A549 (cell line): ENCODE measurements at regions not wholly inside any gene's neighbourhood (a gene's known extent, or its start where the extent isn't known, plus 50 kb on each side); places are given as distances from the start of the nearest gene placed in this dataset.

Experiments used
- ATAC-seq, 2 experiments: fragments of 200-7000 bp in 1 of 2; fragments of >200 bp in 1 of 2; cut with Nextera tagmentation in 1 of 2; cut with Tn5 transposase in 1 of 2; 3 replicates each; pipeline versions ENCODE4 v1.8.0 to v1.9.1; 2018 to 2020; ENCODE audit warnings: mild to moderate bottlenecking in 1 of 2, moderate library complexity in 1 of 2
- CTCF ChIA-PET: fragments of 300-600 bp; sonication (Branson Sonifier 250); formaldehyde crosslinking; extraction: SDS; loops from one replicate; lab custom pipeline; 2021; ENCODE audit warnings: antibody characterized with exemption, inconsistent platforms; lab: Yijun Ruan, JAX
- POLR2A ChIA-PET: fragments of 350-600 bp; formaldehyde crosslinking; extraction: SDS; loops from one replicate; lab custom pipeline; 2021; ENCODE audit warnings: antibody characterized with exemption, inconsistent platforms; lab: Yijun Ruan, JAX
- DNase-seq, 2 experiments: peaks; one replicate each; pipeline versions ENCODE4 v3.0.0 to v3.0.0-alpha.2; 2011 to 2016; ENCODE audit warnings: low read depth in 1 of 2, low spot score in 1 of 2
- FAIRE-seq: peaks from 2 replicates; lab custom pipeline; 2011; peaks lifted over from hg19 to GRCh38; lab: Jason Lieb, UNC
- H3K27ac ChIP-seq, 2 experiments: fragments of >200 bp; sonication (Bioruptor Twin); formaldehyde crosslinking; 3 replicates each; pipeline ENCODE4 v1.5.1; 2016 to 2017
- H3K4me1 ChIP-seq: fragments of >200 bp; sonication (Bioruptor Twin); formaldehyde crosslinking; 3 replicates; pipeline ENCODE4 v1.6.1; 2016
- H3K4me2 ChIP-seq: fragments of >200 bp; sonication (Bioruptor Twin); formaldehyde crosslinking; 3 replicates; pipeline ENCODE4 v1.6.1; 2016
- H3K4me3 ChIP-seq: fragments of >200 bp; sonication (Bioruptor Twin); formaldehyde crosslinking; 3 replicates; pipeline ENCODE4 v1.5.1; 2016
- H3K9me3 ChIP-seq: fragments of >200 bp; sonication (Bioruptor Twin); formaldehyde crosslinking; 3 replicates; pipeline ENCODE4 v1.6.1; 2016
- CBX2 ChIP-seq: fragments of 200-600 bp; sonication (generic); IDR thresholded peaks from 2 replicates; pipeline ENCODE4 v1.6.1; 2016; ENCODE audit warnings: low read depth, mild to moderate bottlenecking, borderline replicate concordance
- CBX8 ChIP-seq: fragments of 200-600 bp; sonication (generic); IDR thresholded peaks from 2 replicates; pipeline ENCODE4 v1.6.1; 2016
- CHD2 ChIP-seq: fragments of 150-350 bp; IDR thresholded peaks from 2 replicates; pipeline ENCODE4 v1.6.1; 2014; ENCODE audit warnings: low read length; ENCODE audit not compliant: partially characterized antibody
- CHD4 ChIP-seq: fragments of 200-600 bp; sonication (generic); IDR thresholded peaks from 2 replicates; pipeline ENCODE4 v1.6.1; 2016; ENCODE audit warnings: antibody characterized with exemption, mild to moderate bottlenecking, borderline replicate concordance
- EHMT2 ChIP-seq: fragments of 200-600 bp; sonication (generic); IDR thresholded peaks from 2 replicates; pipeline ENCODE4 v1.6.1; 2016; ENCODE audit warnings: antibody characterized with exemption, low read depth, mild to moderate bottlenecking, moderate library complexity
- EP300 ChIP-seq, 2 experiments: fragments of >200 bp; sonication (Bioruptor Twin); formaldehyde crosslinking; IDR thresholded peaks; 2 replicates in 1 of 2; 3 replicates in 1 of 2; pipeline ENCODE4 v1.6.1; 2016 to 2017
- ESRRA ChIP-seq: fragments of 150-350 bp; IDR thresholded peaks from 2 replicates; pipeline ENCODE4 v1.6.1; 2014; ENCODE audit warnings: mild to moderate bottlenecking, low read length, borderline replicate concordance
- FOSB ChIP-seq: fragments of 250-450 bp; sonication (Bioruptor Pico); IDR thresholded peaks from 2 replicates; pipeline ENCODE4 v1.5.0; 2020; ENCODE audit warnings: mild to moderate bottlenecking, moderate library complexity
- FOSL2 ChIP-seq, 2 experiments: fragments of 450-650 bp in 1 of 2; fragments of >200 bp in 1 of 2; sonication (Bioruptor Twin) in 1 of 2; formaldehyde crosslinking; IDR thresholded peaks; 2 replicates each; pipeline versions ENCODE4 v1.5.0 to v1.6.1; 2016 to 2020; ENCODE audit warnings: mild to moderate bottlenecking in 1 of 2, moderate library complexity in 1 of 2
- FOXS1 ChIP-seq: fragments of 250-450 bp; sonication (Bioruptor Pico); IDR thresholded peaks from 2 replicates; pipeline ENCODE4 v1.5.0; 2020; ENCODE audit warnings: mild to moderate bottlenecking, moderate library complexity
- GATA3 ChIP-seq: IDR thresholded peaks from 2 replicates; pipeline ENCODE4 v1.6.1; 2012; ENCODE audit warnings: borderline replicate concordance
- HDAC2 ChIP-seq: fragments of 200-600 bp; sonication (generic); IDR thresholded peaks from 2 replicates; pipeline ENCODE4 v1.6.1; 2016
- KDM5A ChIP-seq: fragments of 200-600 bp; sonication (generic); IDR thresholded peaks from 2 replicates; pipeline ENCODE4 v1.6.1; 2016; ENCODE audit warnings: antibody characterized with exemption, mild to moderate bottlenecking
- MAFK ChIP-seq: fragments of 450-650 bp; IDR thresholded peaks from 2 replicates; pipeline ENCODE4 v1.6.1; 2014; ENCODE audit not compliant: partially characterized antibody
- NFE2L2 ChIP-seq: fragments of 150-350 bp; conservative IDR thresholded peaks from 2 replicates; pipeline ENCODE4 v1.6.1; 2014; ENCODE audit warnings: low read length
- NPAS2 ChIP-seq: fragments of 250-450 bp; sonication (Bioruptor Pico); IDR thresholded peaks from 2 replicates; pipeline ENCODE4 v1.8.0; 2022; ENCODE audit warnings: mild to moderate bottlenecking, moderate library complexity, borderline replicate concordance
- NR3C1 ChIP-seq: fragments of >200 bp; sonication (Bioruptor Twin); formaldehyde crosslinking; IDR thresholded peaks from 3 replicates; pipeline ENCODE4 v1.6.1; 2017
- POLR2AphosphoS2 ChIP-seq: conservative IDR thresholded peaks from 2 replicates; pipeline ENCODE4 v1.6.1; 2012; ENCODE audit warnings: low read length, improper control_type of control experiment, inconsistent platforms
- RAD21 ChIP-seq, 2 experiments: fragments of >200 bp in 1 of 2; sonication (Bioruptor Twin) in 1 of 2; formaldehyde crosslinking in 1 of 2; IDR thresholded peaks in 1 of 2; conservative IDR thresholded peaks in 1 of 2; 2 replicates in 1 of 2; 3 replicates in 1 of 2; pipeline ENCODE4 v1.6.1; 2012 to 2018; ENCODE audit warnings: inconsistent platforms in 1 of 2
- TP53 ChIP-seq: fragments of 250-450 bp; sonication (Bioruptor Pico); IDR thresholded peaks from 2 replicates; pipeline ENCODE4 v1.5.0; 2021; ENCODE audit warnings: mild to moderate bottlenecking, moderate library complexity
- WGBS: methylation state at CpG from one replicate; pipeline ENCODE4 v1.1.6; 2017; ENCODE audit errors: missing lambda C conversion rate; 5-methylcytosine and 5-hydroxymethylcytosine counted together
- TF ChIP-seq, protein P1 (sequence below): fragments of 200-600 bp; sonication (generic); IDR thresholded peaks from 2 replicates; pipeline ENCODE4 v1.6.1; 2016; ENCODE audit warnings: antibody characterized with exemption, mild to moderate bottlenecking, moderate library complexity
- TF ChIP-seq, protein P2 (sequence below): IDR thresholded peaks from 2 replicates; pipeline ENCODE4 v1.6.1; 2012

DNA sequence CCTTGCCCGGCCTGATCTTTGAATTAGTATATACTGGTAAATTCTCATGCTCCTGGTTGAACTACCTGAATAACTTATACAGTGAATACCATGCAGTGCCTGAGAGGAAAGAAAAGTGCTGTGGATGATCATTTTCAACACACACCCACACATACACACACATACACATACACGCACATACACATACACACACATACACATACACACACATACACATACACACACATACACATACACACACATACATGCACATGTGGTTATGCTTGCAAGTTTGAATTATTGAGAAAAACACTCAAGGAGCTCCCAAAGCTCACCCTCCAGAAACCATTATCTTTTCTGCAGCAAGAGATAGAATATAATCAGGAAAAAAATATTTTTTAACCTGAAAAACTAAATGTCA, 366.9 kb upstream of the RASGEF1B start (continued):
- TF ChIP-seq, protein P1, sequence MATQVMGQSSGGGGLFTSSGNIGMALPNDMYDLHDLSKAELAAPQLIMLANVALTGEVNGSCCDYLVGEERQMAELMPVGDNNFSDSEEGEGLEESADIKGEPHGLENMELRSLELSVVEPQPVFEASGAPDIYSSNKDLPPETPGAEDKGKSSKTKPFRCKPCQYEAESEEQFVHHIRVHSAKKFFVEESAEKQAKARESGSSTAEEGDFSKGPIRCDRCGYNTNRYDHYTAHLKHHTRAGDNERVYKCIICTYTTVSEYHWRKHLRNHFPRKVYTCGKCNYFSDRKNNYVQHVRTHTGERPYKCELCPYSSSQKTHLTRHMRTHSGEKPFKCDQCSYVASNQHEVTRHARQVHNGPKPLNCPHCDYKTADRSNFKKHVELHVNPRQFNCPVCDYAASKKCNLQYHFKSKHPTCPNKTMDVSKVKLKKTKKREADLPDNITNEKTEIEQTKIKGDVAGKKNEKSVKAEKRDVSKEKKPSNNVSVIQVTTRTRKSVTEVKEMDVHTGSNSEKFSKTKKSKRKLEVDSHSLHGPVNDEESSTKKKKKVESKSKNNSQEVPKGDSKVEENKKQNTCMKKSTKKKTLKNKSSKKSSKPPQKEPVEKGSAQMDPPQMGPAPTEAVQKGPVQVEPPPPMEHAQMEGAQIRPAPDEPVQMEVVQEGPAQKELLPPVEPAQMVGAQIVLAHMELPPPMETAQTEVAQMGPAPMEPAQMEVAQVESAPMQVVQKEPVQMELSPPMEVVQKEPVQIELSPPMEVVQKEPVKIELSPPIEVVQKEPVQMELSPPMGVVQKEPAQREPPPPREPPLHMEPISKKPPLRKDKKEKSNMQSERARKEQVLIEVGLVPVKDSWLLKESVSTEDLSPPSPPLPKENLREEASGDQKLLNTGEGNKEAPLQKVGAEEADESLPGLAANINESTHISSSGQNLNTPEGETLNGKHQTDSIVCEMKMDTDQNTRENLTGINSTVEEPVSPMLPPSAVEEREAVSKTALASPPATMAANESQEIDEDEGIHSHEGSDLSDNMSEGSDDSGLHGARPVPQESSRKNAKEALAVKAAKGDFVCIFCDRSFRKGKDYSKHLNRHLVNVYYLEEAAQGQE, result no peak
- TF ChIP-seq CBX2, result no peak
- TF ChIP-seq EP300 (IDR thresholded peaks at IDR 0.05), result no peak
- no peak for TF ChIP-seq NPAS2 (CRISPR knock-in tag)

DNA sequence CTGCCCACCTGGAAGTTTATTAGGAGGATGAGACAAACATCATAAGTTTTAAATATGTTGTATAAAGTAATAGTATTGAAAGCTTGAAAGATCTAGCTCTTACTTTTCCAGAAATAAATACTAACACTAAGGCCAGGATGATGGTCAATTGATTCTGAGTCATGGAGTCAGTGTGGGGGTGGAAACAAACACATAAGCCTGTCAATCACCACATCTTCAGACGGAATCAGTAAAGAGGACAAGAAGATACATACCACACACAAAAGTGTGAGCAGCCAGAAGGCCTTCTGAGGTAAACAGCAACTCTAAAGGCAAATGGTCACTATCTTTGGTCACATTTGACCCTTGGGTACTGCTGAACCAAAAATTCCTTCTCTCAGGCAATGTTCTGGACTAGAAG, 365.0 kb upstream of the RASGEF1B start:
- 31% methylated on average over 1 of the region's 1 CpG for WGBS
- POLR2A ChIA-PET, result no interaction called here
- FAIRE-seq, result no peak

DNA sequence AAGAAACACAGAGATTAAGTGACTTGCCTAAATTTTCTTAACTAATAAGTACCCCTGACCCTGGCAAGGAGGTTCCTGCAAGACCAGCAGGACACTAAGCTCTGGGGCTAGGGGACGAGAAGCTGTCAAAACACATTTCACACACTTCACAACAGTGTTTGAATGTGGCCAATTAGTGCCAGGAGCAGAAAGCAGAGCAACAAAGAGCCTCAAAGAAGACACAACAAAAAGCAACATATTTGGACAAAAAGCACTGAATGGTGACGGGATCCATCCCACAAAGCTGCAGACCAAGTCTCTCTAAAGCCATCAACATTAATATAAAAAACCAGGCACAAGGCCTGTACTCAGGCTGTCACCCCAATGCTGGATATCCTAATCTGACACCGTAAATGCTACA, 361.9 kb upstream of the RASGEF1B start:
- DNase-seq (no peak), ATAC-seq (no peak), FAIRE-seq (no peak)
- no peak overlapping the region for H3K27ac ChIP-seq
- WGBS, result 50% methylated on average over 3 of the region's 3 CpGs
- no peak overlapping the region for H3K4me3 ChIP-seq
- H3K4me1 ChIP-seq, result no peaks in the 10 kb centered on the region
- TF ChIP-seq MAFK (no peak), POLR2AphosphoS2 (no peak), NFE2L2 (no peak)
- H3K9me3 ChIP-seq, result no peaks in the 10 kb centered on the region
- POLR2A ChIA-PET, result no interaction called here
- CTCF ChIA-PET, result no interaction called here
- H3K4me2 ChIP-seq, result no peak overlapping the region

More for the DNA sequence above, 365.0 kb upstream of the RASGEF1B start:
- no peak overlapping the region for H3K4me3 ChIP-seq
- H3K27ac ChIP-seq, result no peak overlapping the region
- H3K4me1 ChIP-seq, result no peaks in the 10 kb centered on the region
- ATAC-seq (no peak), DNase-seq (no peak)
- CTCF ChIA-PET, result no interaction called here
- no peak overlapping the region for H3K4me2 ChIP-seq
- H3K9me3 ChIP-seq, result no peaks in the 10 kb centered on the region
- TF ChIP-seq FOSL2 (IDR thresholded peaks at IDR 0.05) (no peak), FOSL2 (CRISPR knock-in tag; IDR thresholded peaks at IDR 0.05) (no peak), FOSB (CRISPR knock-in tag) (no peak), NR3C1 (no peak), CHD4 (no peak), CBX2 (no peak), HDAC2 (no peak), MAFK (no peak), FOXS1 (CRISPR knock-in tag) (no peak), EHMT2 (no peak), ESRRA (no peak), KDM5A (no peak), POLR2AphosphoS2 (no peak), GATA3 (no peak), RAD21 (conservative IDR thresholded peaks at IDR 0.05 in 1 of 2, IDR thresholded peaks at IDR 0.05 in 1 of 2) (no peak), TP53 (no peak), CHD2 (no peak), CBX8 (no peak)
- TF ChIP-seq, protein P2, sequence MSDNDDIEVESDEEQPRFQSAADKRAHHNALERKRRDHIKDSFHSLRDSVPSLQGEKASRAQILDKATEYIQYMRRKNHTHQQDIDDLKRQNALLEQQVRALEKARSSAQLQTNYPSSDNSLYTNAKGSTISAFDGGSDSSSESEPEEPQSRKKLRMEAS, result no peak
